ENCODE measurements at regions not wholly inside any gene's neighbourhood (a gene's known extent, or its start where the extent isn't known, plus 50 kb on each side); places are given as distances from the start of the nearest gene placed in this dataset.

DNA sequence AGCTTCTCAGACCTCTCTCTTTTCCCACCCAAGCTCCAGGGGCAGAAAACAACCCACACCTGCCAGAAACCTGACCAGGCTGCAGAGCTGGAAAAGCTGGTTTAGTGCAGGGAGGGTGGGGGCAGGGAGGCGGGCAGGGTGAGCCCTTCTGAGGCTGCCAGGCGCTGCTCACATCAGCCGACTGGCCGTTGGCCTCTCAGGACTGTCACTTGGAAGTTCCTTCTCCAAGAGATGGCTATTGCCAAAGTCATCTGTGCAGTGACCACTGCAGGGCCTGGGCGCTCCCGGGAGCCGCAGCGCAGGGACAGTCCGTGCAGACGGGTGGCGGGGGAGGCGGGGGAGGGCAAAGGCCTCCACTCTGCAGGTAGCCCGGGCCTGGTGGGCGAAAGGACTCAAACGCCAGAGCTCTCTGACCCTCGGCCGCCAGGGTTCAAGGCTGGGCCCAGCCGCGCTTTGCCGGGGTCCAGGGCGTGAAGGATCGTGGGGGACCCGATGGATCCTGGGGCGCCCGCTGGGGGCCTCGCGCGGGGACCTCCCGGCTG is 205.0 kb upstream of the IER5L start:
- DNase-seq (ENCODE audit: low spot score): peak; percentile 42

DNA sequence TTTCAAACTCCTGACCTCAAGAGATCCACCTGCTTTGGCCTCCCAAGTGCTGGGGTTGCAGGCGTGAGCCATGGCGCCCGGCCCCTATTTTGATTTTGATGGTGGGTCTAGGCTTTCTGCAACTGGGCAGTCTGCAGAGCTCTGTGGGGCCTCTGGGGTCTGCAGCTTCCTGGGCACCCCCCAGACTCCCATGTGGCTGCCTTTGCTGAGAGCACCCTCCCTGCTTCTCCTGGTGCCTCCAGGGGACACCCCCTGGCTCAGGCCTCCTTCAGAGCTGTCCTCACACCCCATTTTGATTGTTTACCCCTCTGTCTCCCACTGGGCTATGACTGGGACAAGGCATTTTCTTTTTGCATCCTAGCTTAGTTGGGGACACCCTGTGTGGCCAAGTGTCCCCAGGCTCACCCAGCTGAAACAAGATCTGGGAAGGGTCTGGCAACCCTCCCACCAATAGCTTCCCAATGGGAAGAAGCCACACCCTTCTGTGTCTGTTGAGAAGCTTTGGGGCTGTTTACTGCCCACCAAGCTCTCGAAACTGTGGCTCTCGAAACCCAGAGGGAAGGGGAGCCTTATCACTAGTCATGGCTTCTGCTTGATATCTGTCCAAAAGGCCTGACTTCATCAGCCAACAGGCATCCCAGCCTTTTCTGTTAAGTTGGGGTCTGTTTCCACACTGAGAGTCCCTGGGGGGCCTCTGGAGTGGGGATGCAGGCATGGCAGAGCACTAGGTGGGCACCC is 204.4 kb upstream of the IER5L start:
- no peak for DNase-seq (ENCODE audit: low spot score)

DNA sequence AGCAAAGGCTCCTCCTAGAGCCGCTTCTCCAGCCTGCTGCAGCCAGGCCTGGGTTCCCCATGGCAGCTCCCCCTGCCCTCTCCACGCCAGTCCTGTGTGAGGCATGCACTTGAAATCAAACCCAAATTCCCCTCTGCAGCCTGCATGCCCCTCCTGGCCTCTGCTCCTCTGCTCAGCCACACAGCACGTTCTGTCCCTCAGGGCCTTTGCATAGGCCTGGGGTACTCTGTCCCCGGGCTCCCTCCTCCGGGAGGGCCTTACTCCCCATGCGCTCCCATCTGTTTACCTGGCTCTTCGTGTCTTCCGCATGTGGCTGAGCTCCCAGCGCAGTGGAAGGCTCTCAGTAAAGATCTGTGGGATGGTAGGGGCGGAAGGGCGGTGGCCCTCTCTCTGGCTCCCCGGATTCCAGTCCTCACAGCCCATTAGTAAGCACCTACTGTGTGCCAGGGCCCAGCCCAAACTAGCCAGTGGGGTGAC is 203.5 kb upstream of the IER5L start:
- DNase-seq (ENCODE audit: low spot score): no peak

DNA sequence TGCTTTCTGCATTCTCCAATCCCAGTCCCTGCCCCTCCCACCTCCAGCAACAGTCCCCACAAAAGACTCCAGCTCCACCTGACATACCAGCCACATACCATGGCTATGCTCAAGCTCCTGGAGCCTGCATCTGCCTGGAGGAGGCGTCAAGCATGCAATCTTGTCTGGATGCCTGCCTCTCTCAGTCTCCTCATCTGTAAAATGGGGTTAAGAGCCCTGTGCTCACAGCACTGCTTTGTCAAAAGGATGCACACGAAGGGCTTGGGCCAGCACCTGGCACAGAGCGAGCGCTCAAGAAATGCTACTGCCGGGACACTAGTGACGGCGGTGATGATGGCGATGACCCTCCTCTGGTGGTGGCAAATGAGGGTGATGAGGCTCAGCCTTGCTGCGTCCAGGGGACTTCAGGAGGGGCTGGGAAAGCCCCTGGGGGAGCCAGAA is 202.9 kb upstream of the IER5L start:
- DNase-seq (ENCODE audit: low spot score): peak; percentile 19

GRCh38 chr9:129379886-129380285 is 201.8 kb upstream of the IER5L start:
- no peak for DNase-seq (ENCODE audit: low spot score)

- DNase-seq (ENCODE audit: low spot score): no peak
Measured at GRCh38 chr9:129379181-129379836, 201.2 kb upstream of the IER5L start.

DNA sequence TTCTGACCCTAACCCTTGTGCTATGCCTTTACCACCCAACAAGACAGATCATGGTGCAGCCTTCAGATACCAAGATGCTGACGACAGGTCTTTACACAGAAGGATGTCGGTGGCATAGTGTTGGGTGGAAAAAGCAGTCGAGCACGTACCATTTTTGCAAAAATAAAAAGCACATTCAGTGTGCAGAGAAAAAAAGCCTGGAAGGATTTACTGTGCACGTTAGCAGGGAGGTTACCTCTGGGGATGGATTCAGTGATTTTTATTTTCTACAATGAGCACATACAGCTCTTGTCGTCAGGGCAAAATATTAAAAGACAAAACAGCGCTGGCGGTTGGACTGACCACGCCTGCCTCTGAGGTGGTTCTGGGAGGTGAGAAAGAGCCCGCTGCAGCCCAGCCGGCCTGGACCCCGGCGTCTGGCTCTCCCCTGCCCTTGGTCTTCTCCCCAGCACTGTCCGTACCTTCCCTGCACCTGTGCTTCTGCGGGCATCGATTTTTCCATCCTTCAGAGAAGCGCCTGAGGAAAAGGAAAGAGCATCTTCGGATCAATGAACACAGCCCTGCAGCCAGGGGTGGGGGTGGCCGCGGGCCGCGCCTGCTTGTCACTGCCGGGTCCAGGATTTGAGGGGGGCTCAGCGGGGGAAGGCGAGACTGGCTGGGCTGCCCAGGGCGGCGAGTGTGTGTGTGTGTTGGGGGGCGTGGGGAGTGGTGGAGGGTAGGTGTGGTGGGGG is 200.0 kb upstream of the IER5L start:
- no peak for DNase-seq (ENCODE audit: low spot score)

DNA sequence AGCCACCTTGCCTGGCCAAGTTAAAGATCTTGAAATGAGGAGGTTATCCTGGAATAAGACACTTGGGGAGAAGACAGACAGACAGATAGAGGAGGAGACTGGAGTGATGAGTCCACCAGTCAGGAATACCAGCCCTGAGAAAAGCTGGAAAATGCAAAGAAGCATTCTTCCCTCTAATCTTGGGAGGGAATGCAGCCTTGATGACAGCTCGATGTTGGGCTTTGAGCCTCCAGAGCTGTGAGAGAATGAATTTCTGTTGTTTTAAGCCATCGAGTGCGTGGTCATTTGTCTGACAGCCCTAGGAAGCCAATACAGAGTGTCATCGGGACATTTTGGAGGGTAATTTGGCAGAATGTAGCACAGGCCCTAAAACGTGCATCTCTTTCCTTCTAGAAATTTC is 199.1 kb upstream of the IER5L start:
- no peak for DNase-seq (ENCODE audit: low spot score)

GRCh38 chr9:129375845-129376244 is 197.8 kb upstream of the IER5L start:
- DNase-seq (ENCODE audit: low spot score): no peak

DNA sequence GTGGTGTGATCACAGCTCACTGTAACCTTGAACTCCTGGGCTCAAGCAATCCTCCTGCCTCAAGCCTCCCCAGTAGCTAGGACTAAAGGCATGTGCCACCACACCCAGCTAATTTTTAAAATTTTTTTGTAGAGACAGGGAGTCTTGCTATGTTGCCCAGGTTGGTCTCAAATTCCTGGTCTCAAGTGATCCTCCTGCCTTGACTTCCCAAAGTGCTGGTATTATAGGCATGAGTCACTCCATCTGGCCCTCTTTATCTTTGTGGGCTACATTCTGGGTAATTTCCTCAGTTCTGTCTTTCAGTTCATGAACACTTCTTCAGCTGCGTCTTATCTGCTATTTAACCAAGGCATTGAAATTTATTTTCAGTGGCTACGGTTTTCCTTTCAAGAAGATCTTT is 196.6 kb upstream of the IER5L start:
- DNase-seq (ENCODE audit: low spot score): no peak

DNA sequence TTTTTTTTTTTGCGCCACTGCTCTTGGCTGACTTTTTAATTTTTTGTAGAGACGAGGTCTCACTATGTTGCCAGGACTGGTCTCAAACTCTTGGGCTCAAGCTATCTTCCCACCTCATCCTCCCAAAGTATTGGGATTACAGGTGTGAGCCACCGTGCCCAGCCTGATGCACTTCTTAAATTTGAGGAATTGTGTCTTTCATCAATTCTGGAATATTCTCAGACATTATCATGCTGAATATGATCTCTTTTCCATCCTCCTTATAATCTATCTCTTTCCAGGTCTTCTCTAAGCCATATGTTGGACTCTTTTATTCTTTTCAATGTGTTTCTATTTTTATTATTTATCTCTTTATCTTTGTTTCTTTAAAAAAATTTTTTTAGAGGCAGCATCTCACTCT is 196.2 kb upstream of the IER5L start:
- DNase-seq (ENCODE audit: low spot score): no peak

- no peak for DNase-seq (ENCODE audit: low spot score)
Measured at GRCh38 chr9:129373361-129373760, 195.3 kb upstream of the IER5L start.

DNA sequence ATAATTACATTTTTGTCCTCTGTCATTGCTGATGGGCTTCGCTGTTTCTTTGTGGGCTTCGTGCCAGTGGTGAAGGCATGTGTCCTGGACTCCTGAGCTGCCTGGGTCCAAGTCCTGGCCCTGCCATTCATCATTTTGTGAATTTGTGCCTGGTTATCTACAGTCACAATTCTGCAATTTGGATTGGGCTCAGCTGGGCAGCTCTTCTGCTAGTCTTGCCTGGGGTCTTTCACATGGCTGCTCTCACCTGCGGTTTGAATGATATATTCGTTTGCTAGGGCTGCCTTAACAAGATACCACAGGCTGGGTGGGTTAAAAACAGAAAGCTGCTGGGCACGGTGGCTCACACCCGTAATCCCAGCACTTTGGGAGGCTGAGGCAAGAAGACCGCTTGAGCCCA is 192.7 kb upstream of the IER5L start:
- no peak for DNase-seq (ENCODE audit: low spot score)

DNA sequence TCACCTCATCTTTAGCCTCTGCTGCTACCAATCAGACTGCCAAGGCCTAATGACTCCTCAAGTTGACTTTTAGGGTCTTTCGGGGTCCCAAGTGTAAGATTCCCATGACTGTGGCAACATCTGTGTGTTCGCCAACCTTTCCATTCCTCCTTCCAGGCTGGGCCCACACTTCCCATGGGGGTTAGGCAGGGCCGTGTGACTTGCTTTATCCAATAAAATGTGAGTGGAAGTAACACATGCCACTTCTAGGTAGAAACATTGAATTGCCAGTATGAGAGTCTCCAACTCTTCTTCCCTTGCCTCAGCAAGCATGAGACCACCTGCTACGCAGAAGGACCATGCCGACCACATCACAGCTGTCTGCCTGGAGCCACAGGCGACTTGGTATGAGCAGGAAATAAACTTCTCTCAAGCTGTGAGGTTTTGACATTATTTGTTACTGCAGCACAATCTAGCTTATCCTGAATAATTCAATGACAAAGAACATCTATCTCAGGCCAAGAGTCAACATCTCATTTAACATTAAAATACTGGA is 190.4 kb upstream of the IER5L start:
- no peak for DNase-seq (ENCODE audit: low spot score)

DNA sequence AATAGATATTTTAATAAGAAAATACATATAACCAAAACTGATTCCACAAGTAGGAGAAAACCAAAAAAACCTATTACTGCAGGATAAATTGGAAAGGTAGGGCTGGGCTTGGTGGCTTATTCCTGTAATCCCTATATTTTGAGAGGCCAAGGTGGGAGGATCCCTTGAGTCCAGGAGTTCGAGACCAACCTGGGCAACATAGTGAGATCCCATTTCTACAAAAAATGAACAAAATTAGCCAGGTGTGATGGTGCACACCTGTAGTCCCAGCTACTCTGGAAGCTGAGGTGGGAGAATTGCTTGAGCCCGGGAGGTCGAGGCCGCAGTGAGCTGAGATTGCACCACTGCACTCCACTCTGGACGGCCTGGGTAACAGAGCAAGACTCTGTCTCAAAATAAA is 189.2 kb upstream of the IER5L start:
- no peak for DNase-seq (ENCODE audit: low spot score)

GRCh38 chr9:129365196-129365595 is 187.1 kb upstream of the IER5L start:
- DNase-seq (ENCODE audit: low spot score): peak; percentile 71

- DNase-seq (ENCODE audit: low spot score): no peak
Measured at GRCh38 chr9:129363216-129363873, 185.3 kb upstream of the IER5L start.

GRCh38 chr9:129362287-129363000 is 184.4 kb upstream of the IER5L start:
- DNase-seq (ENCODE audit: low spot score): peak; percentile 89

DNA sequence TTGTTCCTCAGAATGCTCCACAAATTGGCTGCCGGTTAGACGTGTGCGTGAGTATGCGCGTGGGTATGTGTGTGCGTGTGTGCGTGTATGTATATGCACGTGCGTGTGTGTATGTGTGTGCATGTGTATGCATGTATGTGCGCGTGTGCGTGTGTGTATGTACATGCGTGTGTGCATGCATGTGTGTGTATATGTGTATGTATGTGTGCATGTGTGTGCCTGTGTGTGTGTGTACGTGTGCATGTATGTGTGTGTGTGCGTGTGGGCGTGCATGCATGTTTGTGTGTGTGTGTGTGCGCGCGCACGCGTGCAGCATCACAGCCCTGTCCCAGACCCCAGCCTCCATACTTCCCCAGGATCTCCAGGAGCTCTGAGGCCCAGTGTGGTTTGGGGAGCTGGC is 183.1 kb upstream of the IER5L start:
- DNase-seq (ENCODE audit: low spot score): no peak

- DNase-seq (ENCODE audit: low spot score): no peak
Measured at GRCh38 chr9:129359916-129360536, 182.0 kb upstream of the IER5L start.
